PC-9 (cell line): ENCODE measurements at regions not wholly inside any gene's neighbourhood (a gene's known extent, or its start where the extent isn't known, plus 50 kb on each side); places are given as distances from the start of the nearest gene placed in this dataset.

Experiments
- EZH2 ChIP-seq: fragments of 200-600 bp; sonication (generic); IDR thresholded peaks from 2 replicates; pipeline ENCODE4 v1.8.0; 2017; ENCODE audit warnings: antibody characterized with exemption, low read depth
- TF ChIP-seq, protein P1 (sequence below): fragments of 200-600 bp; sonication (generic); conservative IDR thresholded peaks from 2 replicates; pipeline ENCODE4 v1.6.1; 2017; ENCODE audit warnings: mixed run types, antibody characterized with exemption, mild to moderate bottlenecking, moderate library complexity

DNA sequence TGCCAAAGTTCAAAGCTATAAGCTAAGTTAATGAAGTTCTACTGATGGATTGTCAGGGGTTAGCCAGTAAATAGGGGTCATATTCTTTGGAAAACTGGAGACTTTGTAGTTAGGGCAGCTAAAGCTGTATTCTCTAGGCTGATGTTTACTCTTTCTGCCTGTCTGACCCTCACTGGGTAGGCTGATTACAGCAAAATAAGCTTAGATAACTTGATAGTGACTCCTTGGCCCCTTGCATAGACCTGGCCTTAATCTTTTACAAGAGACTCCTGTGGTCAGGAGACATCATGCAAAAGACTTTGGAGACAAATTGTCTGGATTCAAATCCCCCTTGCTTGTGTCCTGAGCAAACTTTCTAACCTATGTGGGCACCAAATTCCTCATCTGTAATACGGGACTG is 314.4 kb upstream of the MSX2 start:
- TF ChIP-seq, protein P1, sequence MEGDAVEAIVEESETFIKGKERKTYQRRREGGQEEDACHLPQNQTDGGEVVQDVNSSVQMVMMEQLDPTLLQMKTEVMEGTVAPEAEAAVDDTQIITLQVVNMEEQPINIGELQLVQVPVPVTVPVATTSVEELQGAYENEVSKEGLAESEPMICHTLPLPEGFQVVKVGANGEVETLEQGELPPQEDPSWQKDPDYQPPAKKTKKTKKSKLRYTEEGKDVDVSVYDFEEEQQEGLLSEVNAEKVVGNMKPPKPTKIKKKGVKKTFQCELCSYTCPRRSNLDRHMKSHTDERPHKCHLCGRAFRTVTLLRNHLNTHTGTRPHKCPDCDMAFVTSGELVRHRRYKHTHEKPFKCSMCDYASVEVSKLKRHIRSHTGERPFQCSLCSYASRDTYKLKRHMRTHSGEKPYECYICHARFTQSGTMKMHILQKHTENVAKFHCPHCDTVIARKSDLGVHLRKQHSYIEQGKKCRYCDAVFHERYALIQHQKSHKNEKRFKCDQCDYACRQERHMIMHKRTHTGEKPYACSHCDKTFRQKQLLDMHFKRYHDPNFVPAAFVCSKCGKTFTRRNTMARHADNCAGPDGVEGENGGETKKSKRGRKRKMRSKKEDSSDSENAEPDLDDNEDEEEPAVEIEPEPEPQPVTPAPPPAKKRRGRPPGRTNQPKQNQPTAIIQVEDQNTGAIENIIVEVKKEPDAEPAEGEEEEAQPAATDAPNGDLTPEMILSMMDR = no peak
- TF ChIP-seq EZH2 = no peak
